ENCODE measurements at regions not wholly inside any gene's neighbourhood (a gene's known extent, or its start where the extent isn't known, plus 50 kb on each side); places are given as distances from the start of the nearest gene placed in this dataset.

DNA sequence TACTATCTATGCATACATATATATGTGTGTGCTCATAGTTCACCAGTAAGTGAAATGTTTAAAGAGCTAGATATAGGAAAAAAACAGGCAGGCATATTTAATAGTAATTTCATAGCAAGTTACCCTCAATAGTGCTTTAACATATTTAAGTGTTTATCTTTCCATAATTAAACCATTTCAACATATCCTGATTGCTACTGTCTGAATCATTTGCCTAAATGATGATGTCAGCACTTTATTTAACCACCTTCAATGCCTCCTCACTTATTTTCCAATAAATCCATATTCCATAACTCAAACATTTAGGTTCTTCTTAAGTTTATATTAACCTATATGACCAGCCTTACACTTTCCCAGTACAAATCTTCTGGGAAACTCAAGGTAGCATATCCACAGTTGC, 601.1 kb downstream of the ARL4A start:
- no peaks in the 10 kb centered on the region for H3K36me3 Mint-ChIP-seq (ENCODE audit: unreplicated experiment)
- H3K4me1 Mint-ChIP-seq (ENCODE audit: low read depth, unreplicated experiment), result peaks cover 9% of the 10 kb centered on the region
- H3K9me3 Mint-ChIP-seq (ENCODE audit: unreplicated experiment), result no peaks in the 10 kb centered on the region
- TF ChIP-seq, protein P1, sequence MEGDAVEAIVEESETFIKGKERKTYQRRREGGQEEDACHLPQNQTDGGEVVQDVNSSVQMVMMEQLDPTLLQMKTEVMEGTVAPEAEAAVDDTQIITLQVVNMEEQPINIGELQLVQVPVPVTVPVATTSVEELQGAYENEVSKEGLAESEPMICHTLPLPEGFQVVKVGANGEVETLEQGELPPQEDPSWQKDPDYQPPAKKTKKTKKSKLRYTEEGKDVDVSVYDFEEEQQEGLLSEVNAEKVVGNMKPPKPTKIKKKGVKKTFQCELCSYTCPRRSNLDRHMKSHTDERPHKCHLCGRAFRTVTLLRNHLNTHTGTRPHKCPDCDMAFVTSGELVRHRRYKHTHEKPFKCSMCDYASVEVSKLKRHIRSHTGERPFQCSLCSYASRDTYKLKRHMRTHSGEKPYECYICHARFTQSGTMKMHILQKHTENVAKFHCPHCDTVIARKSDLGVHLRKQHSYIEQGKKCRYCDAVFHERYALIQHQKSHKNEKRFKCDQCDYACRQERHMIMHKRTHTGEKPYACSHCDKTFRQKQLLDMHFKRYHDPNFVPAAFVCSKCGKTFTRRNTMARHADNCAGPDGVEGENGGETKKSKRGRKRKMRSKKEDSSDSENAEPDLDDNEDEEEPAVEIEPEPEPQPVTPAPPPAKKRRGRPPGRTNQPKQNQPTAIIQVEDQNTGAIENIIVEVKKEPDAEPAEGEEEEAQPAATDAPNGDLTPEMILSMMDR (IDR thresholded peaks at IDR 0.05; ENCODE audit: partially characterized antibody, unreplicated experiment), result no peak
- no peak overlapping the region for H3K27ac Mint-ChIP-seq (ENCODE audit: unreplicated experiment)
- DNase-seq, result no peak
- H3K27me3 Mint-ChIP-seq (ENCODE audit: unreplicated experiment), result peaks cover 1% of the 10 kb centered on the region
- H3K4me3 Mint-ChIP-seq (ENCODE audit: unreplicated experiment), result no peak overlapping the region

DNA sequence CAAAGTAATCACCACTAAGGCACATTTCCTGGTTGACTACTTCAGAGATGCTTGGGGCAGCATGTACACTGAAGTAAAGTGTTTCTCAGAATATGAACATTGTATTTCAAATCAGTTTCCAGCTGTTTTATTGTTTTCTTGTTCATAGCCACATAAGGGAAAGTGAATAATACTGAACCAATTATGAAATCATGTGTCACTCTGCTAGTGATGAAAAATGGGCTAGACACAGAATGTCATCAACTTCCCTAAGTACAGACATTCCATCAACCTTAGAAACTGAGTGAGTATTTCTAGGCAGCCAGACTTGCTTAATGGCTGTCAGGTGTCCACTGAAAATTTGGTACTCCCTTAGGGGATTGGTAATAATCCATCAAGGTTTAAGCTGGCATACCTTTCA, 603.5 kb downstream of the ARL4A start:
- TF ChIP-seq, protein P1 (IDR thresholded peaks at IDR 0.05; ENCODE audit: partially characterized antibody, unreplicated experiment), result no peak
- no peak overlapping the region for H3K27ac Mint-ChIP-seq (ENCODE audit: unreplicated experiment)
- H3K36me3 Mint-ChIP-seq (ENCODE audit: unreplicated experiment), result no peaks in the 10 kb centered on the region
- no peaks in the 10 kb centered on the region for H3K9me3 Mint-ChIP-seq (ENCODE audit: unreplicated experiment)
- peaks cover 1% of the 10 kb centered on the region for H3K27me3 Mint-ChIP-seq (ENCODE audit: unreplicated experiment)
- no peak overlapping the region for H3K4me3 Mint-ChIP-seq (ENCODE audit: unreplicated experiment)
- H3K4me1 Mint-ChIP-seq (ENCODE audit: low read depth, unreplicated experiment), result peaks cover 9% of the 10 kb centered on the region
- DNase-seq, result no peak

DNA sequence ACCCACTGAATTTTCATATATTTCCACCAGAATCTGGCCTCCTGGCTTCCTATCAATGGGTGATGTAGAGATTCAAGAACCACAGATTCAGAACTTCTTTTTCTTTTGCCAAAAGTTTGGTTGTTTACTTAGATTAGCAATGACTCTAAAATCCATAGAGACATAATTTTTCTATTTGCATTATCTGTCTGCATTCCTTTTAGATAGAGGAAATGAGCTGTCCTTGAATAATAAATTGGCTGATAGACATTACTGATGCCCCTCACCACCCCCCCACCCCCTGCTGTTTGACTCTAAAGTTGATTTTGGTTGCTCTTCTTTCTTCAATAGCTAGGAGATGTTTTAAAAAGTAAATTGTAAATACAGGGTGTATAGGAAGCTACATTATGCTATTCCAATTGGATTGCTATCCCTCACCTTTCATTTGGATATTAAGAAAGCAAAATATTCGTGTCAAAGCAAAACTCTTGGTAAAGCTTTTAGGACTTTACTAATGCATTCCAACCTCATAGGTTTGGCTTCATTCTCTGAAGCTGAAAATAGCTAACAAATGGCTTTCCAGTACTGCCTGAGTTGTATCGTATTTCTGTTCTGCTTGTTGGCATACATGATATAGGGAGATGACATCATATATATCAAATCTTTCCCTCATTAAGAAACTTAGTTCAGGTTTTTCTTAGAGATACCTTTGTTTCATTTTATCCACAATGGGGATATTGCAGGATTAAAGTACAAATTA, 606.0 kb downstream of the ARL4A start:
- Mint-ChIP-seq H3K36me3 (ENCODE audit: unreplicated experiment) (no peaks in the 10 kb centered on the region), H3K27me3 (ENCODE audit: unreplicated experiment) (peaks cover 1% of the 10 kb centered on the region)
- TF ChIP-seq, protein P1 (IDR thresholded peaks at IDR 0.05; ENCODE audit: partially characterized antibody, unreplicated experiment), result no peak

DNA sequence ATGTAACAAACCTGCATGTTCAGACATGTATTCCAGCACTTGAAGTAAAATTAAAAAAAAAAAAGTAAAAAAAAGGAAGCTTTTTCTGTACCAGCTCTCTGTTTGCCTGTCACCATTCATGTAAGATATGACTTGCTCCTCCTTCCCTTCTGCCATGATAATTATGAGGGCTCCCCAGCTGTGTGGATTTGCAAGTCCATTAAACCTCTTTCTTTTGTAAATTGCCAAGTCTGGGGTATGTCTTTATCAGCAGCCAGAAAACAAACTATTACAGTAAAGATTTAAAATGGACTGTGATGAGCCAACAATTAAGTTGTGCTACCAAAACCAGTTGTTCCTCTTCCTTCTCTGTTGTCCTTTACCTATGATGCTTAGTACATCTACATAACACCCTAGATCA, 619.6 kb downstream of the ARL4A start:
- peaks cover 16% of the 10 kb centered on the region for H3K36me3 Mint-ChIP-seq (ENCODE audit: unreplicated experiment)
- H3K4me1 Mint-ChIP-seq (ENCODE audit: low read depth, unreplicated experiment), result no peaks in the 10 kb centered on the region
- TF ChIP-seq, protein P1 (IDR thresholded peaks at IDR 0.05; ENCODE audit: partially characterized antibody, unreplicated experiment), result no peak
- H3K4me3 Mint-ChIP-seq (ENCODE audit: unreplicated experiment), result no peak overlapping the region
- peaks cover 5% of the 10 kb centered on the region for H3K9me3 Mint-ChIP-seq (ENCODE audit: unreplicated experiment)
- H3K27me3 Mint-ChIP-seq (ENCODE audit: unreplicated experiment), result peaks cover 4% of the 10 kb centered on the region
- H3K27ac Mint-ChIP-seq (ENCODE audit: unreplicated experiment), result no peak overlapping the region
- DNase-seq, result no peak

More for the DNA sequence above, 606.0 kb downstream of the ARL4A start:
- Mint-ChIP-seq H3K4me1 (ENCODE audit: low read depth, unreplicated experiment) (peaks cover 4% of the 10 kb centered on the region), H3K27ac (ENCODE audit: unreplicated experiment) (no peak overlapping the region), H3K4me3 (ENCODE audit: unreplicated experiment) (no peak overlapping the region), H3K9me3 (ENCODE audit: unreplicated experiment) (no peaks in the 10 kb centered on the region)
- DNase-seq, result no peak

DNA sequence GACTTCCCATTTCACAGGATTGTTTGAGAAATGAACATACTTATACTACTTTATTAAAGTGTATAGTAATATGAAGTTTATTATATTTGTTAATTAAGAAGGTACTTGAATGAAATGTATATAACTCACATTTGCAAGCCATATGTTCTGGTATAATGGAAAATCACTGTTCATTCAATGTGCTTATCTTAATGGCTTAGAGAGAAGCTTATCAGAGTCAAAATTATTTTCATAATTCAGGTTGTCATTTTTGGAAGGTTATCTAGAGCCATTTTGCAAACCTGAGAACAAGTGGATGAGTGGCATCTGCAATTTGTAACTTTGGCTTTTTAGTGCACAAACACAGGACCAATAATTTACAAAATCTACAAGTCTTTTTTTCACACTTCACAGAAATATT, 621.0 kb downstream of the ARL4A start:
- H3K4me3 Mint-ChIP-seq (ENCODE audit: unreplicated experiment), result no peak overlapping the region
- peaks cover 4% of the 10 kb centered on the region for H3K27me3 Mint-ChIP-seq (ENCODE audit: unreplicated experiment)
- DNase-seq, result no peak
- no peaks in the 10 kb centered on the region for H3K4me1 Mint-ChIP-seq (ENCODE audit: low read depth, unreplicated experiment)
- H3K36me3 Mint-ChIP-seq (ENCODE audit: unreplicated experiment), result peaks cover 26% of the 10 kb centered on the region
- H3K27ac Mint-ChIP-seq (ENCODE audit: unreplicated experiment), result no peak overlapping the region
- TF ChIP-seq, protein P1 (IDR thresholded peaks at IDR 0.05; ENCODE audit: partially characterized antibody, unreplicated experiment), result no peak
- peaks cover 9% of the 10 kb centered on the region for H3K9me3 Mint-ChIP-seq (ENCODE audit: unreplicated experiment)
